ENCODE measurements at regions not wholly inside any gene's neighbourhood (a gene's known extent, or its start where the extent isn't known, plus 50 kb on each side); places are given as distances from the start of the nearest gene placed in this dataset.

DNA sequence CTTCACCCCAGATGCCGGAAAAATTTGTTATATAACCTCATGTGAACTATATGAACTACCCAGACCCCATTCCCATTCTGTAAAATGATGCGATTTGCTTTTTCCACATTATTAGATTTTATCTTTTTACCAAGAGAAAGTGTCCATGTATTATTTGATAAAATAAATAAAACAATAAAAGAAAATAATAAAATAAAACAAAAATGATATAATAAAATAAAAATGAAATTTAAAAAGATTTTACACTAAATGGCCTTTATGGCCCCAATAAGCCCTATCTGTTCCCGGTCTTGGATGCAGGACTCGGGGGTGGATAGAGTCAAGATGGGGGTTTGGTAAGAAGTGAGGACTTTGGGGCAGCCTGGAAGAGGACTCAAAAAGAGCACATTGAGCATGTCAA is 357.2 kb downstream of the MATN1 start:
- no peaks in the 10 kb centered on the region for H4K20me1 ChIP-seq (ENCODE audit: control insufficient read depth, extremely low read depth, insufficient read depth, low read length)

DNA sequence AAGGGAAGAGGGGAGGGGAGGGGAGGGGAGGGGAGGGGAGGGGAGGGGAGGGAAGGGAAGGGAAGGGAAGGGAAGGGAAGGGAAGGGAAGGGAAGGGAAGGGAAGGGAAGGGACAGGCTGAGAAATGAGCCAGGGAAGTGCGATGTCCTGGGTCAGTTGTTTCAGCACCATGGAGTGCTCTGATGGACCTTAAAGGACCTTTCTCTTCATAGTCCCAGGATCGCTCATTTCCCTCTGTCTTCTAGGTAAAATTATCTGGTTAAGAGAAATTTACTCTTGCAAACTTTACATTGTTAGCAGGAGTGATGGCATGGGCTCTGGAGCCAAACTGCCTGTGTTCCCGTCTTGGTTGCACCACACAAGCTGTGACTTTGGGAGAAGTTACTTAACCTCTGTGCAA is 357.8 kb downstream of the MATN1 start:
- dilution Hi-C loops (cut with MboI; ENCODE audit: extremely low pct_ligation_motif_present, low sequenced_read_pairs): no loop called here
- no peaks in the 10 kb centered on the region for H4K20me1 ChIP-seq (ENCODE audit: control insufficient read depth, extremely low read depth, insufficient read depth, low read length)
- H3K4me3 ChIP-seq (ENCODE audit: control insufficient read depth in 2 of 3, extremely low read depth in 1 of 3, insufficient read depth in 2 of 3, low read depth in 1 of 3, low read length in 3 of 3): no peak overlapping the region
- H3K79me2 ChIP-seq (ENCODE audit: control insufficient read depth, insufficient read depth, low read length): no peaks in the 10 kb centered on the region
- no peaks in the 10 kb centered on the region for H3K9me3 ChIP-seq (ENCODE audit: control insufficient read depth, low read depth, low read length)
- no peak for TF ChIP-seq EZH2 (IDR thresholded peaks at IDR 0.05; ENCODE audit: low read length)
- TF ChIP-seq, protein P1, sequence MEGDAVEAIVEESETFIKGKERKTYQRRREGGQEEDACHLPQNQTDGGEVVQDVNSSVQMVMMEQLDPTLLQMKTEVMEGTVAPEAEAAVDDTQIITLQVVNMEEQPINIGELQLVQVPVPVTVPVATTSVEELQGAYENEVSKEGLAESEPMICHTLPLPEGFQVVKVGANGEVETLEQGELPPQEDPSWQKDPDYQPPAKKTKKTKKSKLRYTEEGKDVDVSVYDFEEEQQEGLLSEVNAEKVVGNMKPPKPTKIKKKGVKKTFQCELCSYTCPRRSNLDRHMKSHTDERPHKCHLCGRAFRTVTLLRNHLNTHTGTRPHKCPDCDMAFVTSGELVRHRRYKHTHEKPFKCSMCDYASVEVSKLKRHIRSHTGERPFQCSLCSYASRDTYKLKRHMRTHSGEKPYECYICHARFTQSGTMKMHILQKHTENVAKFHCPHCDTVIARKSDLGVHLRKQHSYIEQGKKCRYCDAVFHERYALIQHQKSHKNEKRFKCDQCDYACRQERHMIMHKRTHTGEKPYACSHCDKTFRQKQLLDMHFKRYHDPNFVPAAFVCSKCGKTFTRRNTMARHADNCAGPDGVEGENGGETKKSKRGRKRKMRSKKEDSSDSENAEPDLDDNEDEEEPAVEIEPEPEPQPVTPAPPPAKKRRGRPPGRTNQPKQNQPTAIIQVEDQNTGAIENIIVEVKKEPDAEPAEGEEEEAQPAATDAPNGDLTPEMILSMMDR (optimal IDR thresholded peaks at IDR 0.05 in 1 of 3, IDR thresholded peaks at IDR 0.05 in 1 of 3, conservative IDR thresholded peaks at IDR 0.05 in 1 of 3; ENCODE audit: extremely low read depth in 1 of 3, insufficient read depth in 2 of 3, low read length in 3 of 3): no peak
- no peaks in the 10 kb centered on the region for H3K27me3 ChIP-seq (ENCODE audit: control insufficient read depth, extremely low read depth, insufficient read depth, low read length)
- no peak overlapping the region for H2AFZ ChIP-seq (ENCODE audit: control insufficient read depth, low read length)
- FAIRE-seq (no peak), DNase-seq (ENCODE audit: low read depth, low spot score) (no peak)
- no peak overlapping the region for H3K4me2 ChIP-seq (ENCODE audit: control insufficient read depth, extremely low read depth, insufficient read depth, low read depth, low read length)
- H3K27ac ChIP-seq (ENCODE audit: control insufficient read depth, insufficient read depth, low read length): no peak overlapping the region
- H3K9ac ChIP-seq (ENCODE audit: control insufficient read depth, extremely low read depth, insufficient read depth, low read length): no peak overlapping the region
- H3K36me3 ChIP-seq (ENCODE audit: control insufficient read depth in 2 of 2, extremely low read depth in 1 of 2, insufficient read depth in 2 of 2, low read length in 2 of 2): no peaks in the 10 kb centered on the region
- H3K9me1 ChIP-seq (ENCODE audit: control insufficient read depth, extremely low read depth, insufficient read depth, low read length): no peaks in the 10 kb centered on the region
- H3K4me1 ChIP-seq (ENCODE audit: control insufficient read depth, extremely low read depth, insufficient read depth, low read length): peaks cover 4% of the 10 kb centered on the region

More for the DNA sequence above, 357.2 kb downstream of the MATN1 start:
- Histone ChIP-seq H3K27ac (ENCODE audit: control insufficient read depth, insufficient read depth, low read length) (no peak overlapping the region), H3K9me3 (ENCODE audit: control insufficient read depth, low read depth, low read length) (no peaks in the 10 kb centered on the region), H3K79me2 (ENCODE audit: control insufficient read depth, insufficient read depth, low read length) (no peaks in the 10 kb centered on the region), H3K4me3 (ENCODE audit: control insufficient read depth in 2 of 3, extremely low read depth in 1 of 3, insufficient read depth in 2 of 3, low read depth in 1 of 3, low read length in 3 of 3) (no peak overlapping the region), H2AFZ (ENCODE audit: control insufficient read depth, low read length) (no peak overlapping the region), H3K9me1 (ENCODE audit: control insufficient read depth, extremely low read depth, insufficient read depth, low read length) (no peaks in the 10 kb centered on the region), H3K4me1 (ENCODE audit: control insufficient read depth, extremely low read depth, insufficient read depth, low read length) (peaks cover 4% of the 10 kb centered on the region), H3K9ac (ENCODE audit: control insufficient read depth, extremely low read depth, insufficient read depth, low read length) (no peak overlapping the region), H3K36me3 (ENCODE audit: control insufficient read depth in 2 of 2, extremely low read depth in 1 of 2, insufficient read depth in 2 of 2, low read length in 2 of 2) (no peaks in the 10 kb centered on the region), H3K27me3 (ENCODE audit: control insufficient read depth, extremely low read depth, insufficient read depth, low read length) (no peaks in the 10 kb centered on the region), H3K4me2 (ENCODE audit: control insufficient read depth, extremely low read depth, insufficient read depth, low read depth, low read length) (no peak overlapping the region)
- no peak for DNase-seq (ENCODE audit: low read depth, low spot score)
- no peak for FAIRE-seq
- dilution Hi-C loops (cut with MboI; ENCODE audit: extremely low pct_ligation_motif_present, low sequenced_read_pairs): no loop called here
- TF ChIP-seq EZH2 (IDR thresholded peaks at IDR 0.05; ENCODE audit: low read length): no peak
- TF ChIP-seq, protein P1 (optimal IDR thresholded peaks at IDR 0.05 in 1 of 3, IDR thresholded peaks at IDR 0.05 in 1 of 3, conservative IDR thresholded peaks at IDR 0.05 in 1 of 3; ENCODE audit: extremely low read depth in 1 of 3, insufficient read depth in 2 of 3, low read length in 3 of 3): no peak

Data from keratinocyte (primary cell).